H1 (cell line): ENCODE measurements at regions not wholly inside any gene's neighbourhood (a gene's known extent, or its start where the extent isn't known, plus 50 kb on each side); places are given as distances from the start of the nearest gene placed in this dataset.

Experiments used
- CTCF ChIA-PET: fragments of 300-600 bp; sonication (Branson Sonifier 250); formaldehyde crosslinking; loops from one replicate; lab custom pipeline; 2021; ENCODE audit not compliant: partially characterized antibody; lab: Charles Lee
- POLR2A ChIA-PET: fragments of 300-600 bp; sonication (Branson Sonifier 250); formaldehyde crosslinking; loops from one replicate; lab custom pipeline; 2021; ENCODE audit warnings: inconsistent platforms; ENCODE audit not compliant: partially characterized antibody; lab: Charles Lee
- DNase-seq, 2 experiments: peaks; one replicate each; pipeline versions ENCODE4 v3.0.0 to v3.0.0-alpha.2; 2010 to 2022; ENCODE audit warnings: low spot score in 2 of 2, low read depth in 1 of 2, mixed read lengths in 1 of 2
- FAIRE-seq: peaks from 2 replicates; lab custom pipeline; 2011; peaks lifted over from hg19 to GRCh38; lab: Jason Lieb, UNC
- H2AFZ ChIP-seq: 2 replicates; pipeline ENCODE4 v1.8.1; 2012; ENCODE audit warnings: low read length, inconsistent platforms
- H2AK5ac ChIP-seq: 2 replicates; pipeline ENCODE4 v1.6.1; 2013; ENCODE audit warnings: low read depth, low read length
- H2BK120ac ChIP-seq: replicated peaks from 2 replicates; pipeline ENCODE3; 2013; ENCODE audit warnings: low read depth, low read length, inconsistent platforms
- H2BK12ac ChIP-seq: 2 replicates; pipeline ENCODE4 v1.6.1; 2013; ENCODE audit warnings: low read depth, low read length
- H2BK15ac ChIP-seq: 2 replicates; pipeline ENCODE4 v1.6.1; 2013; ENCODE audit warnings: low read length
- H2BK20ac ChIP-seq: 2 replicates; pipeline ENCODE4 v1.6.1; 2013; ENCODE audit warnings: low read length
- H2BK5ac ChIP-seq: 2 replicates; pipeline ENCODE4 v1.6.1; 2013; ENCODE audit warnings: low read depth, low read length
- H3K14ac ChIP-seq: 2 replicates; pipeline ENCODE4 v1.6.1; 2013; ENCODE audit warnings: inconsistent platforms; ENCODE audit not compliant: insufficient read length
- H3K18ac ChIP-seq: 2 replicates; pipeline ENCODE4 v1.6.1; 2013; ENCODE audit warnings: low read length; ENCODE audit errors: extremely low read depth
- H3K23ac ChIP-seq: 2 replicates; pipeline ENCODE4 v1.6.1; 2013; ENCODE audit warnings: inconsistent platforms; ENCODE audit not compliant: insufficient read length
- H3K23me2 ChIP-seq: 2 replicates; pipeline ENCODE4 v1.6.1; 2013; ENCODE audit warnings: low read depth, low read length
- H3K27ac ChIP-seq: 2 replicates; pipeline ENCODE4 v1.6.1; 2011; ENCODE audit warnings: low read depth, low read length, inconsistent platforms
- H3K27me3 ChIP-seq, 4 experiments: replicated peaks in 1 of 4; 1 replicate in 1 of 4; 2 replicates in 3 of 4; pipeline versions ENCODE4 v1.6.1 to v1.8.1; 2011 to 2013; ENCODE audit warnings: low read length in 3 of 4, mild to moderate bottlenecking in 3 of 4, inconsistent platforms in 2 of 4, mixed read lengths in 2 of 4, moderate library complexity in 1 of 4; ENCODE audit not compliant: control insufficient read depth in 3 of 4, insufficient read depth in 3 of 4; ENCODE audit errors: extremely low read depth in 1 of 4
- H3K36me3 ChIP-seq, 4 experiments: 2 replicates each; pipeline versions ENCODE4 v1.6.1 to v1.8.1; 2011 to 2013; ENCODE audit warnings: mild to moderate bottlenecking in 4 of 4, low read length in 3 of 4, moderate library complexity in 2 of 4, control low read depth in 1 of 4, inconsistent platforms in 1 of 4; ENCODE audit not compliant: insufficient read depth in 4 of 4, control insufficient read depth in 2 of 4
- H3K4ac ChIP-seq: replicated peaks from 2 replicates; pipeline ENCODE3; 2013; ENCODE audit warnings: low read length, low read depth, mixed read lengths, inconsistent platforms; ENCODE audit not compliant: insufficient read length
- H3K4me1 ChIP-seq, 4 experiments: replicated peaks in 1 of 4; 1 replicate in 1 of 4; 2 replicates in 3 of 4; pipeline versions ENCODE4 v1.6.1 to v1.8.1; 2011 to 2013; ENCODE audit warnings: low read length in 3 of 4, inconsistent platforms in 2 of 4, mixed read lengths in 1 of 4; ENCODE audit not compliant: insufficient read depth in 4 of 4, control insufficient read depth in 3 of 4
- H3K4me2 ChIP-seq, 2 experiments: 2 replicates each; pipeline versions ENCODE4 v1.6.1 to v1.8.1; 2011 to 2013; ENCODE audit warnings: low read depth in 2 of 2, low read length in 2 of 2, control low read depth in 1 of 2, inconsistent platforms in 1 of 2, mild to moderate bottlenecking in 1 of 2; ENCODE audit not compliant: insufficient read depth in 1 of 2
- H3K4me3 ChIP-seq, 4 experiments: fragments of 200-600, 300-600 bp in 1 of 4; sonication (generic), shearing (Covaris generic), sonication (Bioruptor Twin) in 1 of 4; 2 replicates each; pipeline versions ENCODE4 v1.5.1 to v1.8.1; 2011 to 2016; ENCODE audit warnings: low read length in 4 of 4, low read depth in 3 of 4, control low read depth in 2 of 4, inconsistent platforms in 2 of 4, mild to moderate bottlenecking in 2 of 4, mixed read lengths in 1 of 4, moderate library complexity in 1 of 4; ENCODE audit not compliant: insufficient read depth in 2 of 4; ENCODE audit errors: extremely low read depth in 1 of 4
- H3K56ac ChIP-seq: replicated peaks from 2 replicates; pipeline ENCODE3; 2013; ENCODE audit warnings: low read depth, mild to moderate bottlenecking, mixed read lengths, low read length, inconsistent platforms; ENCODE audit not compliant: insufficient read length
- H3K79me1 ChIP-seq: 2 replicates; pipeline ENCODE4 v1.6.1; 2013; ENCODE audit warnings: low read depth, low read length, control low read depth
- H3K79me2 ChIP-seq, 2 experiments: 2 replicates each; pipeline versions ENCODE4 v1.6.1 to v1.8.1; 2012 to 2013; ENCODE audit warnings: low read length in 2 of 2, mild to moderate bottlenecking in 2 of 2, inconsistent platforms in 1 of 2; ENCODE audit not compliant: insufficient read depth in 2 of 2, control insufficient read depth in 1 of 2
- H3K9ac ChIP-seq, 4 experiments: replicated peaks in 1 of 4; 1 replicate in 1 of 4; 2 replicates in 3 of 4; pipeline versions ENCODE4 v1.6.1 to v1.8.1; 2011 to 2013; ENCODE audit warnings: low read depth in 3 of 4, low read length in 3 of 4, control low read depth in 2 of 4, mild to moderate bottlenecking in 2 of 4, moderate library complexity in 2 of 4, inconsistent platforms in 1 of 4; ENCODE audit errors: extremely low read depth in 1 of 4
- H3K9me3 ChIP-seq, 2 experiments: 2 replicates each; pipeline versions ENCODE4 v1.6.1 to v1.8.1; 2012 to 2013; ENCODE audit warnings: mild to moderate bottlenecking in 2 of 2, moderate library complexity in 2 of 2, control low read depth in 1 of 2, inconsistent platforms in 1 of 2, low read depth in 1 of 2, low read length in 1 of 2, mixed read lengths in 1 of 2; ENCODE audit not compliant: insufficient read depth in 2 of 2
- H4K20me1 ChIP-seq, 2 experiments: replicated peaks in 1 of 2; 2 replicates each; pipeline versions ENCODE3 to v1.8.1; 2011 to 2013; ENCODE audit warnings: inconsistent platforms in 2 of 2, low read length in 2 of 2, mild to moderate bottlenecking in 1 of 2; ENCODE audit not compliant: insufficient read depth in 2 of 2, control insufficient read depth in 1 of 2
- H4K5ac ChIP-seq: 2 replicates; pipeline ENCODE4 v1.6.1; 2013; ENCODE audit warnings: low read length, low read depth, mixed read lengths, inconsistent platforms; ENCODE audit not compliant: insufficient read length
- H4K8ac ChIP-seq: 2 replicates; pipeline ENCODE4 v1.8.0; 2013; ENCODE audit warnings: mild to moderate bottlenecking, moderate library complexity, low read length, inconsistent platforms; ENCODE audit not compliant: insufficient read depth; ENCODE audit errors: extremely low read depth
- H4K91ac ChIP-seq: replicated peaks from 2 replicates; pipeline ENCODE3; 2013; ENCODE audit warnings: low read length, mixed read lengths, inconsistent platforms; ENCODE audit not compliant: insufficient read length
- RAD21 ChIP-seq, 2 experiments: IDR thresholded peaks in 1 of 2; conservative IDR thresholded peaks in 1 of 2; 2 replicates each; pipeline ENCODE4 v1.6.1; 2011; ENCODE audit warnings: low read depth in 2 of 2, low read length in 2 of 2, improper control_type of control experiment in 1 of 2, inconsistent platforms in 1 of 2, mild to moderate bottlenecking in 1 of 2, moderate library complexity in 1 of 2
- WGBS, 2 experiments: shearing (Covaris generic) in 1 of 2; methylation state at CpG; one replicate each; pipeline versions ENCODE4 v1.1.6 to v1.1.7; 2013 to 2015; ENCODE audit warnings: low lambda C conversion rate in 2 of 2, mixed read lengths in 2 of 2, inconsistent platforms in 1 of 2, low coverage in 1 of 2, missing lambda C conversion rate in 1 of 2; ENCODE audit not compliant: insufficient replicate concordance in 2 of 2, insufficient coverage in 1 of 2, insufficient read length in 1 of 2; ENCODE audit errors: extremely low coverage in 1 of 2, missing lambda C conversion rate in 1 of 2; 5-methylcytosine and 5-hydroxymethylcytosine counted together

- Histone ChIP-seq H3K27ac (no peak overlapping the region), H3K4me2 (no peak overlapping the region), H2AFZ (no peak overlapping the region), H3K4ac (no peak overlapping the region), H3K4me3 (no peak overlapping the region), H3K27me3 (no peaks in the 10 kb centered on the region), H3K9me3 (no peaks in the 10 kb centered on the region), H2BK120ac (no peak overlapping the region), H2BK5ac (no peak overlapping the region), H3K18ac (no peak overlapping the region), H4K8ac (no peak overlapping the region), H3K36me3 (no peaks in the 10 kb centered on the region), H3K79me2 (no peaks in the 10 kb centered on the region), H3K56ac (no peak overlapping the region), H3K23me2 (no peaks in the 10 kb centered on the region), H3K14ac (no peak overlapping the region), H2BK20ac (no peak overlapping the region), H3K79me1 (no peaks in the 10 kb centered on the region), H4K5ac (no peak overlapping the region), H3K23ac (no peak overlapping the region), H2BK12ac (no peak overlapping the region), H2BK15ac (no peak overlapping the region), H2AK5ac (no peak overlapping the region), H4K91ac (no peak overlapping the region), H3K9ac (no peak overlapping the region), H4K20me1 (no peaks in the 10 kb centered on the region), H3K4me1 (peaks cover 0 to 10% (median 1%) of the 10 kb centered on the region in 4 experiments; a peak in 5 of 7 replicates)
- CTCF ChIA-PET: interaction anchor here (0.8 kb wide), 1 partner anchor 31 kb away, joined by 4 read pairs; no protein-coding TSS in a partner anchor
- FAIRE-seq: no peak
- WGBS, 2 experiments: 94% methylated on average over 21 of the region's 21 CpGs; no CpG with 5 or more reads in 1 of the 2 experiments
- POLR2A ChIA-PET: no interaction called here
- TF ChIP-seq RAD21 (IDR thresholded peaks at IDR 0.05 in 1 of 2, conservative IDR thresholded peaks at IDR 0.05 in 1 of 2; ENCODE audit: low read depth in 2 of 2, low read length in 2 of 2): no peak
- no peak for DNase-seq
Observed at GRCh38 chr18:75339936-75340605, 87.4 kb downstream of the SMIM21 start.
